CMK (cell line): ENCODE measurements at regions not wholly inside any gene's neighbourhood (a gene's known extent, or its start where the extent isn't known, plus 50 kb on each side); places are given as distances from the start of the nearest gene placed in this dataset.

Source experiments
- DNase-seq: peaks from one replicate; pipeline ENCODE4 v3.0.0-alpha.2; 2010; ENCODE audit warnings: low read depth

DNA sequence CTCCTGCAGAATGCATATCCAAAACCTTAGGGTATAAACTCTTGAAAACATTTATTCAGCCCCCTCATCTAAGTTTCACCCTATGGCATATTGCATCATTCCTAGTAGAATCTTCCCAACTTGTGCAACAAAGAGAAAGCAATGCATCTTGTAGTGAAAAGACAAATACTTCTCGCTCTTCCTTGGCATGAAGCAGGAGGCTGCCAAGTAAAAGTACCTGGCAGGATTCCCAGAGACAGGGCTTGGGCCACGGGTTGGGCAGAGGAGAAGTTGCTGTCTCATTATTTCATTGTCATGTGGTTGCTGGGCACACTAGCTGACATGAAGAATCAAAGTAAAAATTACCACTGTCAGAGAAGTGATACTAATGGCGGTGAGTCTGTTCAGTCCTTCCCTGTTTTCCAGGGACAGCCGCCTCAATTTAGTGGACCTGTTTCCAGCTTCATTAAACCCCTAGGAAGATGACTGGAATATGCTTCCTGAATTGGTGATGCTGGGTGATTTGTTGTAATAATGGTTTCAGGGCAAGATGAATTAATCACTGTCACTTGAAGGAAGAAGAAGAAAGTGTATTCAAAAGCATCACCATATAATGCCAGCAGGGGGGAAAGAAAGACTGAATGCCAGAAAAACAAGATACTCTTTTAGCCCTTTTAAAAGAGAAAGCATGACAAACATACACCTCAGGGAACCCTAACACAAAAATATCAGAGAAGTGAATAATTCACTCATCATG is 380.5 kb upstream of the IGFBP7 start:
- no peak for DNase-seq

DNA sequence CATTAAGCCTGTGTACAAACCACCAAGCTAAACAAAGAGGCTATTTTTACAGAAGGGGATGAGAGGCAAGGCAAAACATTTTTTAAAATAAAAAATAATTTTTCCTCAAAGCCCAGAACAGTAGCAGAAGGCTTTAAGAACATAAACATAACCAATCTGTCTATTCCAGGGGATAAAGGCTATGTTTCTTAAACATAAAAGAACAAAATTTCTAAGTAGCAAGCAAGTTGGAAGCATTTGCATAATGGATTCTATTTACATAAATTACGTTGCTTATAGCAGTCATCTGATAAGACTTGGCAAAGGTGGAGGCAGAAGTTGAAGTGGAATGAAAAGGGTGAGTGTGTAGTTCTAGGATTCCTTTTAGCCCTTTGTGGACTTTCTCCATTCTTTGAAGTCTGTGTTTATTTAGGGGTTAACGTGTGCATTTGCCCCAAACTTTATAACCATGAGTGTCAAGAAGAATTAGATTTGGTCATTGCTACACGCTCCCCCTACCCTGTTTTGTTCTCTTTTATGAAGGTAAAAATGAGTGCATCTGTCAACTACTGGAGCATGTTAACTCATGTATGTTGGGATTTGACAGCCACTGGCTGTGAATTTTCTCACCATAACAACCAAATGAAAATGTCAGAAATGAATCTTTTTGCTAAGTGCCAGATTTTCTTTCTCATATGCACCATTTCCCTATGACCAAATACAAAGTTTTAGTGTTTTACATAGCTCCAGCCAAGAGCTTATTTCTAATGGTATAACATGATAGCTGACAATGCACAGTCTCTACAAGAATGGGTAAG is 378.4 kb upstream of the IGFBP7 start:
- DNase-seq: no peak

DNA sequence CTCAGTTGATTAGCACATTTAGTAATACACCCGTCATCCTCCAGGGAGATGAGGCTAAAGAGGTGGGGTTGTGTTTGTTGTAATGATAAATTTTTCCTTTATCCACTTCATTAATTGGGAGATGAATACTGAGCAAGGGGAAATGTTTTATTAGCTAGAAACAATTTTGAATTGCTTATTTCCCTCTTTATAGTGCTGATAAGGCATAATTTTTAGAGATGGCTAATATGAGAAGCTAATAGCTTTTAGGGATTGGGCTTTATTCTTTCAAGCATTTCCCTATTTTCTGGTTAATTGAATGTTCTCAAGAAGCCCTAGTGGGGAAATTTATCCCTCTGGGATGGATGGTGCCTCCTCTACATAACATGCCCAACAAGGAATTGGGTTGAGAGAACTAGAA is 365.2 kb upstream of the IGFBP7 start:
- no peak for DNase-seq

DNA sequence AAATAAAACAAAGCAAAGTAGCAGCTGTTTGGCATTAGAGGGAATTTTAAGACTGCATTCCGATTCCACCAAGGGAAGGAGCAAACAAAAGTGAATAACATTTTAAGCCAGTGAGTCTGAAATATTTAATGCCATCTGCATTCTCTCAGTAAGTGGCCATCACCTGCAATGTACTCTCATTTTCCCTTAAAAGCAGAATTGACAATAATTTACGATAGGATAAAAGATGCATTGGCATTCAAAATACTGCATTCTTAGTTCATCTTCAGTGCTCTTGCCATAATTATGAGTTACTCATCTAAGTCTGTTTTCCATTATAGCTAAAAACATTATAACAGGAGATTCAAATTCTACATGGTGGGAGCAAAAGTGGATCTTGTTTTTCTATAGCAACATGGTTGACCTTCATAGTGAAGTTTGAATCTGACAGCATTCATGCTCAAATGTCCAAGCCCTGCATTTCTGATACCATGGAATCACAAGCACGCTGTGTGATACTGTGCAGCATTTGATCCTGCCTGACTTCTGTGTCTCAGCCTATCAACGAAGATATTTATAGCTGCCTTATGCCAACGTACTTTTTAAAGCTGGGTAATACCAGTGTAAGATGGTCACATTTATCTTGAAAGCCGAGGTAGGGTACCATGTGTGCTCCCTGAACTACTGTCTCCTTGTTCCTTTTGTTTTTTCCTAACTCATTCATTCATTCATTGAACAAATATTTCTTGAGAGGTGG is 355.3 kb upstream of the IGFBP7 start:
- DNase-seq: no peak

DNA sequence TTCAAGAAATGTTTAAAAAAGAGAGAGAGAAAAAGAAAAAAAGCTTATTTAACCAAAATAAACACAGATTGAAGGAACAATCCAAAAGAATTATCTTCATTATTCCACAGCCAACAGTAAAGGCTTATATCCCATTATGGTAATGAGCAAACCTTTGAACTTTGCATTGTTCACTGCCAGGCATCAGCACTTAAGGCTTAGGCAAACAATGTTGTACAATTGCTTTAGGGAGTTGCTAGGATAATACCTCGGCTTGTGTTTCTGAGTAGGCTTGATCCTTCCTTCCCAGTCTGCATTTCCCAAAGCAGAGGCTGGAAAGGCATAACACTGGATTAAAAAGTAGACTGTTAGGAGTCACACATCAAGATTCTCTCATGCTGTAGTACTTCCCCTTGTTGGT is 352.7 kb upstream of the IGFBP7 start:
- DNase-seq: no peak

DNA sequence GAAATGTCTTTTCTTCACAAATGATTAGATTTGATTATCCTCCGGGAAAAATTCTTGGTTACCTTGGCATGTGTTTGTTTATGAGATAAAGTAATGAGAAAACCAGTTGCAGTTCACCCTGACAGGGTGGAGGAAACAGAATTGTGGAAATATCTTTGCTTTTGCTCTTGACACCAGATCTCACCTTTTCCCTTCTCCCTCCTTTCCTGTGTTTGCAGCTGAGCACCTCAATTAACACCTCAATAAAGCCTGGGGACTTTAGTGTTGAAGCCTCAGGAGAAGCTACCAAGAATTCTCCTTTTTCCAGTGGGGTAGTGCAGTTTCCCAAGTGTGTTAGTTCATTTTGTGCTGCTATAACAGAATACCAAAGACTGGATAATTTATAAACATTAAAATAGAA is 350.8 kb upstream of the IGFBP7 start:
- DNase-seq: no peak

DNA sequence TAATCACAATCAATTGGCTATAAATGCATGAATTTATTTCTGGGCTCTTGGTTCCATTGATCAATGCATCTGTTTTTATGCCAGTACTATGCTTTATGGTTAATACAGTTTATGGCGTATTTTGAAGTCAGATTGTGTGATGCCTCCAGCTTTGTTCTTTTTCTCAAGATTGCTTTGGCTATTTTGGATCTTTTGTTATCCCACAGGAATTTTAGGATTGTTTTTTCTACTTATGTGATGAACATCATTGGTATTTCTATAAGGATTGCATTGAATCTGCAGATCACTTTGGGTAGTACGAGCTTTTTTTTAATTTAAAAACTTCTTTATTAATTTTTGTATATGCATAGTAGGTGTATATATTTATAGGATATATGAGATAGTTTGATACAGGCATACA is 338.7 kb upstream of the IGFBP7 start:
- no peak for DNase-seq

DNA sequence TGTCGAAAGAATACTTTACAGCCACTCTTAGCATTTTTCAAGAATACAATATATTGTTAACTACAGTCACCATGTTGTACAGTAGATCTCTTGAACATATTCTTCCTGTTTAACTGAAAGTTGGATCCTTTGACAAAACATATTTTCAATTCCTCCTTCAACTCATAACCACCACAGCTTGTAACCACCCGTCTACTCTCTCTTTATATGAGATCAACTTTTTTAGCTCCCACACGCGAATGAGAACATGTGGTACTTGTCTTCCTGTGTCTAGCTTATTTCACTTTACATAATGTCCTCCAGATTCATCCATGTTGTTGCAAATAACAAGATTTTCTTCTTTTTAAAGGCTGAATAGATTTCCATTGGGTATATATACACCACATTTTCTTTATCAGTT is 338.3 kb upstream of the IGFBP7 start:
- DNase-seq: no peak

DNA sequence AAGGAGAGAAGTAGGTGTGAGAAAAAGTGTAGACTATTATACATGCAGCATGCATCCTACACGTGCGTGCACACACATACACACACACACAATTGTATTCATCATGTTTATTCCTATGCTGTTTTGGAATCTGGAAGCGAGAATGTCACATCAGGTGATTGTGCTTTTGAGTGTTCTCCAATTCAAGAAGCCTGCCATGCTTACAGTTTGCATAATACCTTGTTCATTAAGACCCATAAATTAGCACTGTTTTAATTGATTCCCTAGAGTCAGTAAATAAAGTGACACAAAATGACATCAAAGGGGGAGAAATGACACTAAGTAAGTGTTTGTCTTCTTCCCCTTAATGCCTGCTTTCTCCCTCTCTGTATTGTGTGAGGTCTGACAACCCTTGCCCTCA is 336.1 kb upstream of the IGFBP7 start:
- DNase-seq: no peak

DNA sequence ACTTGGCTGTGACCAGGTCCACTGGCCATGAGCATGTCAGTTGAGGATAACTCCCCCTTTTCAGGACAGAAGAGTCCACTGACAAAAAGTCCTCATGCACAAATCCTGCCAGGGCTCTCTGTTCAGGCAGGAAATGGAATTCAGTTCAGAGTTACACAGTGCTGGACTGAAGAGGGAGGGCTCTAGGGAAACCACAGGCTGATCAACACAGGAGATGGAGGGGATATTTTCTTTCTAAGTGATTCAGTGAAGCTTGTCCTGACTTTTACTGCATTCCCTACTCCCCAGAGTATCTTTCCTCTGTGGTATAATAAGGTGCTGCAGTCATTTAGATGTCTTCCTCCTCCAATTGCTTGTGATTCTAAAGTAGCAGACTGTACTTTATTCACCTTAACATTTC is 335.5 kb upstream of the IGFBP7 start:
- DNase-seq: no peak

DNA sequence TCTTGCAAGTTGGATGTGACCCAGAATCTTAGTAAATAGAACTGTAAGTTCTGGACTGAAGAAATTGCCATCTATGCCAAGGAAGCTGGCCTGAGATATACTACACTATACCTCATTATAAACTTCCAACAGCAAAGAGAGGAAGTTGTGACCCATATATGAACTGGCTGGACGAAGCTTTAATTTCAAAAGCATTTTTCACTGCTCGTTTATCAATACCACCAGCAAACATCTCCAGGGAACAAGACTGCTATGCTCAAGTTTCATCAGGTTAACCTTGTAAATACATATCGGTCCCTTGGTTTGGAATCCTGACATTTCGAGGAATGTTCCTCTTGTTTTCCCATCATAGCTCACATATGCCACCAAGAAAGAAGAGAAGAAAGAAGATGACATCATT is 334.5 kb upstream of the IGFBP7 start:
- DNase-seq: no peak

DNA sequence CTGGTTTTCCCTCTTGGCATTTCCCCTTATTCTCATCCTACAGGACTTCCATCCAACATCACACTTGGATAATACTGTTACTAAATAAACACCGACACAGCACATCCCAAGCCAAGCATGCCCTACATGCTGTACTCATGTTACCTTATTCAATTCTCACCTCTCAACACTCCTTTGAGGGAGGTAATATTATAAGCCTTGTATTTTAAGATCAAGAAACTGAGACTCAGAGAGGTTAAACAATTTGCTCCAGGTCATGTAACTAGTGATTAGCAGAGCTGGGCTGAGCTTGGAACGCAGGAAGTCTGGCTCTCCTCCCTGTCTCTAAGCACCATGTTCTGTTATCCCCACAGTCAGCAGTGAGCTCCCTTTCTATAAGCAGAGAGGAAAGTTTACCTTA is 333.6 kb upstream of the IGFBP7 start:
- DNase-seq: no peak

DNA sequence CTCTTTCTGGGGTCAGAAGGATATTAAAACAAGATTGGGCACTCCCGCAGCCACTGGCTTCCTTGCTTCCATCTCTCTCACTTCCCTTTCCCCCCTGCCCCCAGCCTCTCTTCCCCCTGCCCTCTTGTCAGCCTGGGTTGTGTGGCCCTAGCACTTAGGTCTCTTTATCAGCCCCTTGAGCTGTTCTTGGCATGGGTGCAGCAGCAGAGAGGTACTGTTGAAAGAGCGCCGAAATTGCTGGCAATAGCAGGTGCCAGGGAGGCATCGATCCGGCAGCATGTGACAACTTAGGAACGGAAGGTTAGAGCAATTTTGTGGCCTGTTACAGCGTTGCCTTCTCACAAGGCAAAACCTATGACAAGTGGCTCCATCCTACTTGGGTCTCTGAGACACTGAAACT is 333.1 kb upstream of the IGFBP7 start:
- DNase-seq: no peak

DNA sequence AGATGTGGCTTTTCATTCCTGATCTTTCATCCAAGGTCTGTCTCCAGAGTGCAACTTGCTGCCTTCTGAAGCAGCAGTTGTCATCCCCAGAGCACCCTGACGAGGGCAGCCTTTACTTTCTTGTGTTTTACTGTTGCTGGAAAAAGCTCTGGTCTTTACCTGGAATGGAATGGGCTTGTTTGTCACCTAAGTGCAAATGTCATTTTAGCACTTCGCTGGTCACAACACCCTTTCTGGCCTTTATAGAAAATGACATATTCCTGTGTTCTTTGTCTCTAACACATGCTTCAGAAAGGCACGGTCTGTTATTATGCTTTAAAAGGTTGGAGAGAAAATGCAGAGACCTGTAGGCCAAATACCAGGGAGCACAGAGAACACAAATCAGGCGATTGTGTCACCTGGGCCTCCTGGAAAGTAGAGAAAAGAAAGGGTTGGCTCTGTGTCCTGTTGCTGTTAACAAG is 332.7 kb upstream of the IGFBP7 start:
- no peak for DNase-seq

DNA sequence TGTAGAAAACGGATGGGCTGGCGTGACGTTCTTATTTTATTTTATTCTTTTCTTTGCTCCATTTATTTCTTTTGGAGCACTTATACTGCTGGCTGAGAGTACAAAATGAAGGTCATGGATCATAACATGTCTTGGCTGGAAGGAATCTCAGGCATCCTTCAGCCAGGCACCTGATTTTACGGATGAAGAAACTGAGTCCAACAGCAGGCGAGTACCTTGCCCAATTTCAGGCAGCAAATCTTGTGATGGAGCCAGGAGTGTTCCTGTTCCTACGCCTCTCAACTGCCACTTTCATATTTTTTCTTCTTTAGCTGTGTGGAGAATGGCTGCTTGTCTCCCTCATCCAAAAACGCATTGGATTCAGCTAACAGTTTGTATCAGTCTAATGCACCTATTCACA is 332.1 kb upstream of the IGFBP7 start:
- no peak for DNase-seq

DNA sequence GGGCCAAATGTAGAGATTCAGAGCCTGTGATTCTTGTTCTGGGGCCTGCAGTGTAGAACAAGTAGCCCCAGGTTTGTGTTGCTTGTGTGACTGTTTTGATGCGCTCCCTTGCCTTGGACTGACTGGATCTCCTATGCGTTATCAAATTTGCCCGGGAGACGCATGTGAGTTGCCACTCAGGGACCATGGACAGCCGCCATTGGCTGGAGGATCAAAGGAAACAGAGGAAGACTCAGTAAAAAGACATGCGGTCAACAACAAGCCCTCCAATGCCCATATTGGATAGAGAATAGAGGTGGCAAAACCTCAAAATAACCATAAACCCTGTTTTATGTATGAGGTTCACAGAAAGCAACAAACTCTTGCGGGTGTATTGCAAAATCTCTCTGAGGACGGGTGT is 327.5 kb upstream of the IGFBP7 start:
- DNase-seq: no peak

DNA sequence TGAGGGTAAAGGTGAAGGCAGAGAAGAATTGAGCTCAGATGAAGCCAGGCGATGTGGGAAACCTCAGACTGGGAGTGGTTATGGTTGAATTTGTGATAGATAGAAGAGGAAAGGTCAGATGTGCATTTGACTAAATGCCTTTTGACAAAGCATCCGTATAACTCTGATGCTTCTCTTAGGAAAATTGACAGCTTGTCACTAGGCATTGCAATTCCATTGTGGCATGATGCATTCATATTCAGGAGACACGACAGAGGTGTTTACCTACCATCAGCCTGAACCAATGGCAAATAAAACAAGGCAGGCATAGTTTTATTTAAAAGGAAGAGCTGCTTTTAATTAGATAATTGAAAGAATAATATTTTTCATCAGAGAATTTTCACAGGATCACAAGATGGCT is 325.1 kb upstream of the IGFBP7 start:
- DNase-seq: no peak

DNA sequence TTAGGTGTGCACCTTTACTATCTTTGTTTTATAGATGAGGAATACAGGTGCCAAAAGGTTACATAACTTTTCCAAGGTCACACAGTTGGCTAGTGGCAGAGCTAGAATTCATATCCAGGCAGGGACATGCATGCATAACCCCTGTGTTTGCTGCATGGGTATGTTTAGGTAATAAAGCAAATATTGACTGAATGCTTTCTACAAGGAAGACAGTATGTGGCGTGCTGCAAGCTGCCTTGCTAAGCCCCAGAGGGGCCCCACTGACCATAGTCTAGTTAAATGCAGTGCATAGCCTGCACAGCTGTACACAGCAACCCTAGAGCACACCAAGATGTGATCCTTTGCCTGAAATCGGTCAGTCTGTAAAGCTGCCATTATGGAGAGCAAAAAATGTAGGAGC is 320.5 kb upstream of the IGFBP7 start:
- no peak for DNase-seq

DNA sequence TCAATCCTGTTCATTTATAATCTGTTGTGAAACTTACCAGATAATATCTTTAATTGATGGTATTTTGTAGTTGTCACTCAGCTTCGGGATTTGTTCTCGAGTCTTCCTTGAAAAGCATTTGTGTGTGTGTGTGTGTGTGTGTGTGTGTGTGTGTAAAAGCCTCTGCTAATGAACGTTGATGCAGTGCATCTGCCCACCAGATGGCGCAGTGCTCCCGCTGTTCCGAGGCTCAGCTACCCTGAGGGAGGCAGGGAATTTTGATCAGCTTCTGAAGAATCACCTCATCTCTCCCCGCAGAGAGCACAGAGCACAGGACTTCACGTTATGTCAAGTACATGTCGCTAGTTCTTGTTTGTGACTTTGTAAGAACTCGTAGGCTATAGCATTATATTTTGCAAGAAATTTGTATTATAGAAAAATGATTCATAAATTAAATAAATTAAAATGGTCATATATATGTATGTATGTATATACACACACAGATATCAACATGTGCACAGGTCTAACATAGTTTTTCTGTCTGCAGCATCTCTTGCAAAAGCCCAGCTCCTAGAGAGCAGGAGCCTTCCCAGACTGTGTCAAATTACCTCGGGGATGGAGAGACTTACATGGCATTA is 316.7 kb upstream of the IGFBP7 start:
- peak; percentile 44 for DNase-seq

DNA sequence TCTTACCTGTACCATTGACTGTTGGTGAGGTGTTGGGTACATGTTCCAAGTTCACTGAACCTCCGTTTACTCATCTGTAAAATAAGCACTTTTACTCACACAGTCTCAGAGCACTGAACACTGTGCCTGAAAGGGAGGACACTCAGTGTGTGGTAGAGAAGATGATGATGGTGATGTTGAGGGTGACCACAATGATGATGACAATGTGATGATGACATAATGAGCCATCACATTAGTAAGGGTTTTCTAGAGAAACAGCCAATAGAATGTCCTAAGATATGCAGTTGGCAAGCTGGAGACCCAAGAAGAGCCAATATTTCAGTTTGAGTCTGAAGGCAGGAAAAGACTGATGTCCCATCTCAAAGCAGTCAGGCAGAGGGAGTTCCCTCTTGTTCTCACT is 315.4 kb upstream of the IGFBP7 start:
- no peak for DNase-seq

DNA sequence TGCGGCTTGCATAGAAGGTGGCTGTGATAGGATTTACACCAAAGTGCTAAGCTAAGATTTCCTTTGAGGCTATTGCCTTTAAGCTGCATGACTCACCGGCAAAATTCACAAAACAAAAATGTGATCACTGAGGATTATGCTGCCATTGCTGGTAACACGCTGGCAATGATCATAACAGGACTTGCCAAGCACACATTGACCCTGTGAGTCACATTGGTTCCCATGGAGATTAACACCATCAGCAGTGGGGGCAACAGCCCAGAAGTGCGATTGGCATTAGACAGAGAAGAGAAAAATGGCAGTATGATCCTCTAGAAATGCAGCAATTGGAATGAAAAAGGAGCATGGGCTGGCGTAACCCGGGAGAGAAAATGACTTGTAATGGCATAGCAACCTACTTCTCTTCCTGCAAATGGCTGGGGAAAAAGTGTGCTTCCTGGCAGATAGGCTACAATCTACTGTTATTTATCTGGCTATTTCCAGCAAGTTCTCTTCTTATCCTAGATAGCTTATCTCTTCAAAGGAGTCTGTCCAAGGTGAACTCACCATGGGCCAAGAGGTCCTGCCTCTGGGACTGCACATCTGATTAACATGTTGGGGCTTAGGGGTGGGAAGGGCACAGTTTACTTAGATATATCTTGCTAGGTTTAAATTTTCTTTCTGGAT is 314.2 kb upstream of the IGFBP7 start:
- DNase-seq: peak; percentile 21

DNA sequence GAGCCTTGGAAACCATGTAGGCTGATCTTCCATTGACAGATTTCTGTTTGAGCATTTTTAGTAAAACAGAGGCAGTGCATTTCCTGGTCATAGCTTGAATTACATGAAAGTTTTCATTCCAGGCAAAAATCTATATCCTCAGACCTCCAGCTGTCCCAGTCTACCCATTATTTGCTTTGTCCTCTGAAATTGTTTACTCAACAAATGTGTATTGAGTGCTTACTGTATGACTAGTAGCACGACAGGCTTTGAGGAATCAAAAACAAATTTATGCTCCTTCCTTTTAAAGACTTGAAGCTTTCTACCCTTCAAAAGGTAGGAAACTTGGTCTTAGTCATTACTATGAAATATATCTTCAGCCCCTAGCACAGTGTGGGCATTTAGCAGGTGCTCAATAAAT is 307.9 kb upstream of the IGFBP7 start:
- no peak for DNase-seq
